Glutamatergic neuron (in vitro differentiated cells): ENCODE measurements at regions not wholly inside any gene's neighbourhood (a gene's known extent, or its start where the extent isn't known, plus 50 kb on each side); places are given as distances from the start of the nearest gene placed in this dataset.
"Not testable (repeated sequence)": the region's sequence is repeated elsewhere in the genome, so short reads cannot be mapped to it uniquely, and the experiment has no call there.

ENCODE experiments used
- DNase-seq: peaks from one replicate; pipeline ENCODE4 v3.0.0; 2022
- H3K27ac Mint-ChIP-seq: one replicate; pipeline ENCODE4 v1.8.0; 2020; ENCODE audit warnings: mild to moderate bottlenecking, mixed read lengths, inconsistent platforms; ENCODE audit not compliant: unreplicated experiment
- H3K27me3 Mint-ChIP-seq: one replicate; pipeline ENCODE4 v1.8.0; 2020; ENCODE audit warnings: mild to moderate bottlenecking, moderate library complexity, mixed read lengths, inconsistent platforms; ENCODE audit not compliant: unreplicated experiment
- H3K36me3 Mint-ChIP-seq: one replicate; pipeline ENCODE4 v1.8.0; 2020; ENCODE audit warnings: mild to moderate bottlenecking, mixed read lengths, inconsistent platforms; ENCODE audit not compliant: unreplicated experiment
- H3K4me1 Mint-ChIP-seq: one replicate; pipeline ENCODE4 v1.8.0; 2020; ENCODE audit warnings: mild to moderate bottlenecking, low read depth, mixed read lengths, inconsistent platforms; ENCODE audit not compliant: unreplicated experiment
- H3K4me3 Mint-ChIP-seq: one replicate; pipeline ENCODE4 v1.8.0; 2020; ENCODE audit warnings: mild to moderate bottlenecking, mixed read lengths, inconsistent platforms; ENCODE audit not compliant: unreplicated experiment
- H3K9me3 Mint-ChIP-seq: one replicate; pipeline ENCODE4 v1.8.0; 2020; ENCODE audit warnings: mild to moderate bottlenecking, moderate library complexity, mixed read lengths, inconsistent platforms; ENCODE audit not compliant: unreplicated experiment

GRCh38 chr2:87349006-87349405 lies 327.4 kb upstream of the PLGLB1 start:
- not testable (repeated sequence) for H3K36me3 Mint-ChIP-seq, H3K9me3 Mint-ChIP-seq, H3K27ac Mint-ChIP-seq, H3K27me3 Mint-ChIP-seq, H3K4me1 Mint-ChIP-seq
- peak; percentile 35 for DNase-seq
- H3K4me3 Mint-ChIP-seq: peak overlapping the region; percentile 55

- not testable (repeated sequence) for H3K9me3 Mint-ChIP-seq, H3K4me3 Mint-ChIP-seq, H3K4me1 Mint-ChIP-seq, H3K27ac Mint-ChIP-seq, H3K27me3 Mint-ChIP-seq, H3K36me3 Mint-ChIP-seq, DNase-seq
Measured at GRCh38 chr2:87352178-87352934, 330.7 kb upstream of the PLGLB1 start.

DNA sequence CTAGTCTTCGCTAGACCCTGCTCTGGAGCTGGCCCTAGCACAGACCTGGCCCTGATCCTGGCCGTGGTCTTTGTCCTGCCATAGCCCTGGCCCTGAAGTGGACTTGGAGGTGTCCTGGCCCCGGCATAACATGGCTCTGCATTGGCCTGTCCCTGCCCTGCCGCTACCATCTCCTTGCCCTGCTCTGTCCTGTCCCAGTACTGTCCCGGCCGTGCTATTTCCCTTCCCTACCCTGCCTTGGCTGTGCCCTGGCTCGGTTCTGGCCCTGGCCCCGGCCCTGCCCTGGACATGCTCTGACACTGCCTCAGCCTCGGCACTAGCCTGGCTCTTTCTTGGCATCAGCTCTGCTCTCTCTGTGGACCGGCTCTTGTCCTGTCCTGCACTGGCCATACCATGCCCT lies 331.8 kb upstream of the PLGLB1 start:
- not testable (repeated sequence) for H3K27ac Mint-ChIP-seq, H3K36me3 Mint-ChIP-seq, H3K4me3 Mint-ChIP-seq, DNase-seq, H3K9me3 Mint-ChIP-seq, H3K4me1 Mint-ChIP-seq, H3K27me3 Mint-ChIP-seq

GRCh38 chr2:87354102-87354501 lies 332.5 kb upstream of the PLGLB1 start:
- not testable (repeated sequence) for H3K4me1 Mint-ChIP-seq, H3K4me3 Mint-ChIP-seq, H3K9me3 Mint-ChIP-seq, H3K36me3 Mint-ChIP-seq, H3K27ac Mint-ChIP-seq, H3K27me3 Mint-ChIP-seq, DNase-seq

GRCh38 chr2:87360250-87360649 lies 338.6 kb upstream of the PLGLB1 start:
- not testable (repeated sequence) for H3K4me1 Mint-ChIP-seq, DNase-seq, H3K4me3 Mint-ChIP-seq, H3K9me3 Mint-ChIP-seq, H3K36me3 Mint-ChIP-seq, H3K27ac Mint-ChIP-seq, H3K27me3 Mint-ChIP-seq

DNA sequence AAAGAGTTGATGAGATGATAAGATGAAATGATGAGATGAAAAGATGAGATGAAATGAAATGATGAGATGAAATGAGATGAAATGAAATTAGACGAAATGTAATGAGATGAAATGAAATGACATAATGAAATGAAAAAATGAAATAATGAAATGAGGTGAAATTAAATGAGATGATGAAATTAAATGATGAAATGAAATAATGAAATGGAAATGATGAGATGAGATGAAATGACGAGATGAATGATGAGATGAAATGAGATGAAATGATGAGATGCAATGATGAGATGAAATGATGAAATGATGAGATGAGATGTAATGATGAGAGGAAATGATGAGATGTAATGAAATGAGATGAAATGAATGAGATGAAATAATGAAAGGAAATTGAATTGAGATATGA lies 339.3 kb upstream of the PLGLB1 start:
- H3K27me3 Mint-ChIP-seq, H3K36me3 Mint-ChIP-seq, H3K4me3 Mint-ChIP-seq, H3K4me1 Mint-ChIP-seq, DNase-seq, H3K9me3 Mint-ChIP-seq, H3K27ac Mint-ChIP-seq: not testable (repeated sequence)

DNA sequence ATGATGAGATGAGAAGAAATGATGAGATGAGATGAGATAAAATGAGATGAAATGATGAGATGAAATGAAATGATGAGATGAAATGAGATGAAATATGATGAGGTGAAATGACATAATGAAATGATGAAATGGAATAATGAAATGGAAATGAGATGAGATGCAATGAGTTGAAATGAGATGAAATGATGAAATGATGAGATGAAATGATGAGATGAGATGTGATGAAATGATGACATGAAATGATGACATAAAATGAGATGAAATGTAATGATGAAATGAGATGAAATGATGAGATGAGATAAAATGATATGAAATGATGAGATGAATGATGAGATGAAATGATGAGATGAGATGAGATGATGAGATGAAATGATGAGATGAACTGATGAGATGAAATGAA lies 340.2 kb upstream of the PLGLB1 start:
- H3K27me3 Mint-ChIP-seq, H3K4me3 Mint-ChIP-seq, H3K36me3 Mint-ChIP-seq, DNase-seq, H3K27ac Mint-ChIP-seq, H3K4me1 Mint-ChIP-seq, H3K9me3 Mint-ChIP-seq: not testable (repeated sequence)

DNA sequence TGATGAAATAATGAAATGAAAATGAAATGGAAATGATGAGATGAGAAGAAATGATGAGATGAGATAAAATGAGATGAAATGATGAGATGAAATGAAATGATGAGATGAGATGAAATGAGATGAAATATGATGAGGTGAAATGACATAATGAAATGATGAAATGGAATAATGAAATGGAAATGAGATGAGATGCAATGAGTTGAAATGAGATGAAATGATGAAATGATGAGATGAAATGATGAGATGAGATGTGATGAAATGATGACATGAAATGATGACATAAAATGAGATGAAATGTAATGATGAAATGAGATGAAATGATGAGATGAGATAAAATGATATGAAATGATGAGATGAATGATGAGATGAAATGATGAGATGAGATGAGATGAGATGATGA lies 342.7 kb upstream of the PLGLB1 start:
- H3K36me3 Mint-ChIP-seq, H3K27me3 Mint-ChIP-seq, DNase-seq, H3K4me1 Mint-ChIP-seq, H3K27ac Mint-ChIP-seq, H3K4me3 Mint-ChIP-seq, H3K9me3 Mint-ChIP-seq: not testable (repeated sequence)

DNA sequence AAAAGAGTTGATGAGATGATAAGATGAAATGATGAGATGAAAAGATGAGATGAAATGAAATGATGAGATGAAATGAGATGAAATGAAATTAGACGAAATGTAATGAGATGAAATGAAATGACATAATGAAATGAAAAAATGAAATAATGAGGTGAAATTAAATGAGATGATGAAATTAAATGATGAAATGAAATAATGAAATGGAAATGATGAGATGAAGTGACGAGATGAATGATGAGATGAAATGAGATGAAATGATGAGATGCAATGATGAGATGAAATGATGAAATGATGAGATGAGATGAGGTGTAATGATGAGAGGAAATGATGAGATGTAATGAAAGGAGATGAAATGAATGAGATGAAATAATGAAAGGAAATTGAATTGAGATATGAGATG lies 343.4 kb upstream of the PLGLB1 start:
- not testable (repeated sequence) for H3K9me3 Mint-ChIP-seq, H3K36me3 Mint-ChIP-seq, H3K27ac Mint-ChIP-seq, H3K27me3 Mint-ChIP-seq, H3K4me1 Mint-ChIP-seq, DNase-seq, H3K4me3 Mint-ChIP-seq

- not testable (repeated sequence) for H3K4me3 Mint-ChIP-seq, H3K36me3 Mint-ChIP-seq, H3K27me3 Mint-ChIP-seq, DNase-seq, H3K4me1 Mint-ChIP-seq, H3K27ac Mint-ChIP-seq, H3K9me3 Mint-ChIP-seq
Measured at GRCh38 chr2:87386063-87386560, 361.8 kb upstream of the PLGLB2 start.

DNA sequence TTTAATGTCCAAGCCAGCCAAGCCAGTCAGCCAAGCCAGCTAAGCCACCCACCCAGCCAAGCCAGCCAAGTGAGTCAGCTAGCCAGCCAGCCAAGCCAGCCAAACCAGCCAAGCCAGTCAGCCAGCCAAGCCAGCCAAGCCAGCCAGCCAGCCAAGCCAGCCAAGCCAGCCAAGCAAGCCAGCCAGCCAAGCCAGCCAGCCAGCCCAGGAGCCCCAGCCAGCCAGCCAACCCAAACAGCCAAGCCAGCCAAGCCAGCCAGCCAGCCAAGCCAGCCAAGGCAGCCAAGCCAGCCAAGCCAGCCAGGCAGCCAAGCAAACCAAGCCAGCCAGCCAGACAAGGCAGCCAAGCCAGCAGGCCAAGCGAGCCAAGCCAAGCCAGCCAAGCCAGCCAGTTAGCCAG lies 352.1 kb upstream of the PLGLB2 start:
- not testable (repeated sequence) for H3K27ac Mint-ChIP-seq, DNase-seq, H3K4me1 Mint-ChIP-seq, H3K9me3 Mint-ChIP-seq, H3K4me3 Mint-ChIP-seq, H3K27me3 Mint-ChIP-seq, H3K36me3 Mint-ChIP-seq

- H3K27me3 Mint-ChIP-seq, H3K4me3 Mint-ChIP-seq, H3K4me1 Mint-ChIP-seq, DNase-seq, H3K36me3 Mint-ChIP-seq, H3K27ac Mint-ChIP-seq, H3K9me3 Mint-ChIP-seq: not testable (repeated sequence)
Measured at GRCh38 chr2:87396551-87397265, 351.2 kb upstream of the PLGLB2 start.
